ENCODE measurements at regions not wholly inside any gene's neighbourhood (a gene's known extent, or its start where the extent isn't known, plus 50 kb on each side); places are given as distances from the start of the nearest gene placed in this dataset.

GRCh38 chr17:79547586-79547985, 63.3 kb downstream of the RBFOX3 start:
- TF ChIP-seq CTCF (optimal IDR thresholded peaks at IDR 0.05 in 1 of 3, IDR thresholded peaks at IDR 0.05 in 1 of 3, conservative IDR thresholded peaks at IDR 0.05 in 1 of 3; ENCODE audit: extremely low read depth in 1 of 3, insufficient read depth in 2 of 3, low read length in 3 of 3) (no peak), EZH2 (IDR thresholded peaks at IDR 0.05; ENCODE audit: low read length) (no peak)

Measured in keratinocyte (primary cell).